Ishikawa (cell line): ENCODE measurements at regions not wholly inside any gene's neighbourhood (a gene's known extent, or its start where the extent isn't known, plus 50 kb on each side); places are given as distances from the start of the nearest gene placed in this dataset.

Experiments
- CEBPB ChIP-seq: IDR thresholded peaks from 2 replicates; pipeline ENCODE4 v1.6.1; 2012
- EGR1 ChIP-seq: IDR thresholded peaks from 2 replicates; pipeline ENCODE4 v1.6.1; 2012
- EP300 ChIP-seq: IDR thresholded peaks from 2 replicates; pipeline ENCODE4 v1.6.1; 2012; ENCODE audit warnings: borderline replicate concordance
- FOXM1 ChIP-seq: IDR thresholded peaks from 2 replicates; pipeline ENCODE4 v1.6.1; 2012; ENCODE audit warnings: low read depth, borderline replicate concordance
- RAD21 ChIP-seq: IDR thresholded peaks from 2 replicates; pipeline ENCODE4 v1.6.1; 2012; ENCODE audit warnings: low read depth
- TEAD4 ChIP-seq: IDR thresholded peaks from 2 replicates; pipeline ENCODE4 v1.6.1; 2012
- USF1 ChIP-seq: IDR thresholded peaks from 2 replicates; pipeline ENCODE4 v1.6.1; 2012
- YY1 ChIP-seq: IDR thresholded peaks from 2 replicates; pipeline ENCODE4 v1.6.1; 2012; ENCODE audit warnings: low read depth
- TF ChIP-seq, protein P1 (sequence below): IDR thresholded peaks from 2 replicates; pipeline ENCODE4 v1.6.1; 2012

DNA sequence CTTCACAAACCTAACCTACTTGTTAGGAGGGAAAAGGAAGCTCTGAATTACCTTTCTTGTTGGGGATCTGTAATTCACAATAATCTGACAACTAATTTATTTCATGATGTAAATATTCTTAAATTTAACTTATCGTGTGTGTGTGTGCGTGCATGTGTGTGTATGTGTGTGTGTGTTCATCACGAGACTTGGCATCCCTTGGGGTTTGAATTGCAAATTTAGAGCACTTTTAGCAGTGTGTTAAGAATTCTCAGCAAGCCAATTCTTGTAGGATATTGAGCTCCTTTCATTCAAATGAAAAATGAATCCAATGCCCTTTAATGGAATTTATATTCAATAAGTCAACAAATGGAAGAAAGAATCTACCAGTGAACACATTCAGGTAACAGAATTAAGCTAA is 85.9 kb upstream of the C3orf80 start:
- TF ChIP-seq YY1 (no peak), EGR1 (no peak), TEAD4 (no peak), EP300 (no peak), RAD21 (no peak), CEBPB (no peak), USF1 (no peak), FOXM1 (no peak)
- TF ChIP-seq, protein P1, sequence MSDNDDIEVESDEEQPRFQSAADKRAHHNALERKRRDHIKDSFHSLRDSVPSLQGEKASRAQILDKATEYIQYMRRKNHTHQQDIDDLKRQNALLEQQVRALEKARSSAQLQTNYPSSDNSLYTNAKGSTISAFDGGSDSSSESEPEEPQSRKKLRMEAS: no peak
